ENCODE measurements at regions not wholly inside any gene's neighbourhood (a gene's known extent, or its start where the extent isn't known, plus 50 kb on each side); places are given as distances from the start of the nearest gene placed in this dataset.

- no peak overlapping the region for H4K91ac ChIP-seq (ENCODE audit: insufficient read depth, low read depth, low read length)
- no peak overlapping the region for H3K18ac ChIP-seq (ENCODE audit: low read depth, low read length)
- H2BK15ac ChIP-seq (ENCODE audit: low read depth, low read length) = no peak overlapping the region
- ChIA-PET POLR2A (ENCODE audit: unreplicated experiment) (no interaction called here), CTCF (no interaction called here)
- H3K9me1 ChIP-seq (ENCODE audit: insufficient read depth, low read length) = no peaks in the 10 kb centered on the region
- no peak overlapping the region for H3K23ac ChIP-seq (ENCODE audit: low read depth, low read length)
- DNase-seq (no peak), ATAC-seq (ENCODE audit: low read depth) (no peak)
- in situ Hi-C loops (cut with MboI; ENCODE audit: low sequenced_read_pairs) (no loop called here), intact Hi-C loops (cut with micrococcal nuclease) (no loop called here), dilution Hi-C loops (cut with HindIII; ENCODE audit: low sequenced_read_pairs, unreplicated experiment) (no loop called here)
- H3K27ac ChIP-seq (ENCODE audit: insufficient read depth, low read length) = no peak overlapping the region
- H3K4me2 ChIP-seq (ENCODE audit: low read depth, low read length) = no peak overlapping the region
- no TSS peak for BruUV-seq (replicated peaks)
- H2BK120ac ChIP-seq (ENCODE audit: low read depth, low read length) = no peak overlapping the region
- H2BK5ac ChIP-seq (ENCODE audit: low read depth, low read length, poor library complexity, severe bottlenecking) = no peak overlapping the region
- H3K4me3 ChIP-seq (ENCODE audit: insufficient read depth, low read depth, low read length) = no peak overlapping the region
- H2AFZ ChIP-seq (replicated peaks; ENCODE audit: low read length, poor library complexity) = no peak overlapping the region
- H3K14ac ChIP-seq (replicated peaks; ENCODE audit: low read depth, low read length) = no peak overlapping the region
- H4K5ac ChIP-seq (ENCODE audit: low read depth, low read length) = no peak overlapping the region
- H3K9ac ChIP-seq (ENCODE audit: low read depth, low read length) = no peak overlapping the region
- no peak overlapping the region for H3K4ac ChIP-seq (ENCODE audit: low read depth, low read length)
- no peaks in the 10 kb centered on the region for H3K36me3 ChIP-seq (ENCODE audit: control insufficient read depth, insufficient read depth, low read length)
- H4K8ac ChIP-seq (ENCODE audit: low read depth in 2 of 2, low read length in 2 of 2) = no peak overlapping the region
- H2BK20ac ChIP-seq (ENCODE audit: low read depth, low read length) = no peak overlapping the region
- no peak overlapping the region for H2AK9ac ChIP-seq (replicated peaks; ENCODE audit: low read depth, low read length, poor library complexity)
- no peak overlapping the region for H2AK5ac ChIP-seq (ENCODE audit: low read depth, low read length)
- no peaks in the 10 kb centered on the region for H4K20me1 ChIP-seq (ENCODE audit: insufficient read depth, low read length)
- no peak for TF ChIP-seq BHLHE40 (IDR thresholded peaks at IDR 0.05; ENCODE audit: low read depth, low read length)
- no peak for TF ChIP-seq CEBPB (IDR thresholded peaks at IDR 0.05; ENCODE audit: low read depth, low read length)
- TF ChIP-seq SMC3 (IDR thresholded peaks at IDR 0.05; ENCODE audit: low read depth, low read length) = no peak
- no peak for TF ChIP-seq MAZ (IDR thresholded peaks at IDR 0.05; ENCODE audit: borderline replicate concordance, low read depth, low read length)
- no peak for TF ChIP-seq NFE2L2 (IDR thresholded peaks at IDR 0.05; ENCODE audit: low read depth, low read length)
- no peak for TF ChIP-seq MXI1 (IDR thresholded peaks at IDR 0.05; ENCODE audit: borderline replicate concordance, low read depth, low read length)
- no peak for TF ChIP-seq CHD1 (IDR thresholded peaks at IDR 0.05; ENCODE audit: low read depth, low read length)
- TF ChIP-seq POLR2A (IDR thresholded peaks at IDR 0.05; ENCODE audit: low read depth, low read length) = no peak
- TF ChIP-seq CTCF (conservative IDR thresholded peaks at IDR 0.05; ENCODE audit: low read depth, low read length) = no peak
- TF ChIP-seq RAD21 (IDR thresholded peaks at IDR 0.05; ENCODE audit: low read length) = no peak
- no peak for TF ChIP-seq MAFK (IDR thresholded peaks at IDR 0.05; ENCODE audit: low read depth, low read length)
- no peak for TF ChIP-seq RCOR1 (IDR thresholded peaks at IDR 0.05; ENCODE audit: insufficient replicate concordance, low read length)
- TF ChIP-seq USF2 (IDR thresholded peaks at IDR 0.05; ENCODE audit: low read depth, low read length) = no peak
- TF ChIP-seq FOS (IDR thresholded peaks at IDR 0.05; ENCODE audit: low read depth, low read length) = no peak
- TF ChIP-seq ELK1 (IDR thresholded peaks at IDR 0.05; ENCODE audit: borderline replicate concordance, low read depth, low read length) = no peak
- H3K4me1 ChIP-seq (ENCODE audit: control insufficient read depth, insufficient read depth, low read length) = no peaks in the 10 kb centered on the region
- no peaks in the 10 kb centered on the region for H3K79me1 ChIP-seq (ENCODE audit: low read depth in 1 of 2, low read length in 2 of 2)
- H3K56ac ChIP-seq (ENCODE audit: extremely low read depth, insufficient read depth, low read length) = no peak overlapping the region
- H3K27me3 ChIP-seq (ENCODE audit: control insufficient read depth, insufficient read depth, low read length) = no peaks in the 10 kb centered on the region
- WGBS, 2 experiments (ENCODE audit: extremely low coverage in 2 of 2, insufficient read length in 1 of 2) = no CpG with 5 or more reads among the region's 4 CpGs
- no peaks in the 10 kb centered on the region for H3K9me3 ChIP-seq (ENCODE audit: control insufficient read depth, insufficient read depth, low read length)
Observed at GRCh38 chr9:29198861-29199260, 1625.6 kb upstream of the C9orf72 start.
